GM18868 (cell line): ENCODE measurements at regions not wholly inside any gene's neighbourhood (a gene's known extent, or its start where the extent isn't known, plus 50 kb on each side); places are given as distances from the start of the nearest gene placed in this dataset.

Experiments
- ATAC-seq: cut with Tn5 transposase; IDR thresholded peaks from one replicate; pipeline ENCODE4 v1.9.1; 2021; ENCODE audit warnings: mild to moderate bottlenecking, moderate library complexity; ENCODE audit not compliant: unreplicated experiment

GRCh38 chr11:116230438-116230837 is 542.3 kb downstream of the BUD13 start:
- no peak for ATAC-seq

GRCh38 chr11:116229236-116229970 is 543.4 kb downstream of the BUD13 start:
- no peak for ATAC-seq

DNA sequence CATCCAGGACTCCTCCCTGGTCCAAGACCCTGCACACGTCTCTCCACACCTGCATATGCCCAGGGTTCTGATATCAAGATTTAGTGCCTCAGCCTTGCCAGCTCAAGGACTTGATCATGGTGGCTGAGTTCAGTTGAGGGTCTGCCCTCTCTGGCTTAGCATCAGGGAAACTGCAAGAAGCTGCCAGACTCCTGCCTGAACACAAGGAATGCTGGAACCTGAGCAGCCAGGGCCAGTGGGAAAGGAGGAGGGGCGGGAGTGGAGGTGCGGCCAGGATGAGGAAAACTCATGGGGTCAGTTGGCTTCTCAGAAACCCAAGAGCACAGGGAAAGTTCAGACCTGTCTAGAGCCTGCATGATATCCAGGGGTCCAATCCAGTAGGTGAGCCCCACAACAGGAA is 546.1 kb downstream of the BUD13 start:
- no peak for ATAC-seq

GRCh38 chr11:116225784-116226585 is 546.8 kb downstream of the BUD13 start:
- ATAC-seq: no peak

DNA sequence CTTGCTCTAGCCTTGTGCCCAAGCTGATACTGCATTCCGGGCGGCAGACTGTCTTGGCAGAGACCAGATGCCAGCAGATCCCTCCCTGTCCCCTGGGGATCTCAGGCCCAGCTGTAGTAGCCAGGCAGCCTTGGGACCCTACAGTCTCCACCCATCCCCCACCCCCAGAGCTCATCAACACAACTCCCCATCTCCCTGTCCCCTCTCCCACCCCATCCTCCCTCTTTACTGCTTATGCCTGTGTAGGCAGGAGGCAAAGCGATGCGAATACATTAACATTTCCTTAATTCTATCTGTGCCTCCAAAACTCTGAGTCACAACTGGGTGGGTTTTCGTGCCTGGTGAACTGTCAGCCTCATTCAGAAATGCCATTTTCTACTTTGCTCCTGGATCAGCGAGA is 547.6 kb downstream of the BUD13 start:
- no peak for ATAC-seq

DNA sequence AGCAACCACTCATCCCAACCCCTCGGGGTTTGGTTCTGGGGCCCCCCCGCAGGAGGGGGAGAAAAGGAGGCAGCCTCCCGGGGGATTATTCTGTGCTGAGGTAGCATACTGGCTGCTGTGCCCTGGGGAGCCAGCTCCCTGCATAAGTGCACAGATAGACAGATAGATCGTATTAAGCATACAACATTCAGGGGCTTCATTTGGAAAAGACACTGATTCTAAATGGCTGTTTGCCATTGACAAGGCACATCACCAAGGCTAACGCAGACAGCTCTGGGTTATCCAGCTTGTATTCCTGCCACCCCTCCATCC is 547.9 kb downstream of the BUD13 start:
- ATAC-seq: no peak

DNA sequence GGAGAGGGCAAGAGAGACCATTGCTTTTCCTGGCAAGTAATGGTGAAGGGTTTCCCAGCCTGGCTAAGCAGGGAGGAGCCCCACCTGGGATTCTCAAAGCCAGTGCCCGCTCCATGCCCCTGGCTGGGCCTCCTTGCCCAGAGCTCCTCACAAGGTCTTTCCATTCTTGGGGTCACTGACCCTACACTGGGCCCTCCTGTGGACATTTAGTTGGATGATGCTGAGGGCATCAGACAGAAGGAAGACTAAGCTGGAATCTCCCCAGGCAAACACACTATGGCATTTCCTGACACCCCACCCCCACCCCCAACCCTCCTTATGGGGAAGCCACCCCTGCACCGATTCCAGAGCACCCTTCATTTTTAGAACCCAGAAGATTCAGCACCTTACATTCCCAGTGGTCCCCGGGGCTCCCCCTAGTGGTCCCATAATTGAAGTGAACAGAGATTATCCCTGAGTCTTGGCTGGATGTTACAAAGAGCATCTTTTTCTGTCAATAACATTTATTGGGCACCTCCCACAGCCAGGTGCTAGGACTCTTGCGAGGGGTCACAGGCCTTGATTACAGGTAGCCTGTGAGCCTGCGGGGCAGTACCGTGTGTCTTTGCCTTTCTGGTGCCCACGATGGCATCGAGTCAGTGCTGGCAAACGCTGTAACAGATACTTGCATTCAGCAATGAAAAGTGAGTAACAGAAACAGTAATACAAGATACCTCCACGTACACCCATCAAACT is 548.5 kb downstream of the BUD13 start:
- no peak for ATAC-seq

DNA sequence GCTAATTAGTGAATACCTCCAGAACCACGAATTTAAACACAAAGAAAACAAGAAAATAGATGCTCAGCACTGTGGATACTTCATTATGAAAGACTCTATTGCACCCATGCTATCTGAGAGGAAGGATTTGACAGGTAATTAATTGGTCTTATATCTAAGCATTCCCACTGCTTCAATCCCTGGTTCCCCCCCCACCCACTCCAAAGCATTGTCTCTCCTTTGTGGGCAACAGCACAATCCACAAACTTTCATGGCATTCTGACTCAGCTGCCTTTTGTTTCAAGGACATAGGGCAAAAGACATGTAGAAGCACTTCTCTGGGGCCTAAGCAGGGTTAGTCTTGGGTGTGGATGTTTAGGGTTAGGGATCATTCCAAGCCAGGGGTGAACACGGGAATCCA is 551.4 kb downstream of the BUD13 start:
- no peak for ATAC-seq

DNA sequence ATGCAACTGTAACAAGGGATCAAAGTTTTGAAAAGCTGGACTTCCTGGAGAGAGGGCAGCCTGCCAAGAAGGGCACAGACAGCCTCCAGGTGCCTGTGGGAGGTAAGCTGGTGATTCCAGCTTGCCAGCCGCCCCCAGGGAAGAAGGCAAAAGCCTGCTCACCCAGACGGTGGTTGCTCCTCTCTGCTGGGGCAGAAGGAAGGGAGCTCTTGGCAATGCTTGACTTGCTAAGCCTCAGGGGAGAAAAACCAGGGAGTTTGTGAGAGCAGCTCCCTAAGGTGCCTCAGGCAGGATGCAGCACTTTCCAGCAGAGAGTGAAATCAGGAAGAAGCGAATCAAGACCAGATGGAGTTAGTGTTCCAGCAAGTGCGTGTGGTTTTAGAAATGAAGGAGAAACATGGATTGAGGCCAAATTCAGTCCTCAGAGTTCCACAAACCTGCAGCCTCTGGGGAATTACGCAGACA is 553.6 kb downstream of the BUD13 start:
- no peak for ATAC-seq

DNA sequence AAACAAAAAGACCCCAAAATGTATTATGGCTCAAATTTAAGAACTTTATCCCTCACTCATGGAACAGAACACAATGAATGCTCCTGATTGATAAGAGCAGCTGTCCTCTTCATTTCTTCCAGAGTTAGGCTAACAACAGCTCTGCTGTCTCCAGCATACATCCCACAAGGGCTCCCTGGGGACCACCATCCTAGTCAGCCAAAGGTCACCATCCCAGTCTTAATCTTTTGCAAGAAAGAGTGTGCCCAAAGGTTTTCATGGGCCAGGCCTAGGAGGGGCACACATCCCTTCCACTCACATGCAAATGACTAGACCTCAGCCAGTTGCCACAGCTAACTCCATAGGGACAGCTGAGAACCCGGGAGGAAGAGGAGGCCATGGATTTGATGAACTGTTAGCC is 555.3 kb downstream of the BUD13 start:
- no peak for ATAC-seq

- ATAC-seq: no peak
Measured at GRCh38 chr11:116217006-116217405, 555.8 kb downstream of the BUD13 start.

- ATAC-seq: no peak
Measured at GRCh38 chr11:116215471-116216113, 557.2 kb downstream of the BUD13 start.

DNA sequence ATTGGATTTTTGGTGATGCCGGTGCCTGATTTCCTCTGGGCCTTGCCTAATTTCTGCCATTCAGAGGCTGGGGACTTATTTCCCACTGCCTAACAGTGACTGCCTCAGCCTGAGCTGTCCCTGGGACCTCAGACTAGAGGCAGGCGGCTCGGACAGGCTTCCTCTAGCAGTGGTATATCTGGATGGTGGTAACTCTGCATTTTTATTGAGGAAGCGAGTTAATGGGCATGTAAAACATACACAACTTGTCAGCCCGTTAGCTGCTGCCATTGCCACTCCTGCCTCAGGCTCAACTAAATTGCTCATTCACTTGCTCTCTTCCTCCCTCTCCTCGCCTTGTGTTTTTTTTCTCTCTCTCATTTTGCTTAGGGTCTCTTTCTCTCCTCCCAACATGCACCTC is 561.6 kb downstream of the BUD13 start:
- no peak for ATAC-seq

GRCh38 chr11:116210663-116211062 is 562.1 kb downstream of the BUD13 start:
- ATAC-seq: no peak

DNA sequence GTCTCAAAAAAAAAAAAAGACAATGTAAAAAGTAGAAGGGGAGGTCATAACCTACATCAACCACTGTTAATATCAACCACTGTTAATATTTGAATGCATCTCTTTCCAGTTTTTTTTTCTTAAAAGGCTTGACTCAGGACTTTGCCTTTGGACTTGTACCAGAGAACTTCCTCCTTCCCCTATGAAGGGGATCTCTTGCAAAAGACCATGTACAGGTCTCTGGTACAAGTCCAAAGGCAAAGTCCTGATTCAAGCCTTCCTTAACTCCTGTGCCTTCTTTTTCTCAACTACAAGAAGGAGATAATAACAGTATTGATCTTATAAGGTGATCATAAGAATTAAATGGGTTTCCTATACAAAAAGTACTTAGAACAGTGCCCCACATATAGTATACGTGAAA is 563.5 kb downstream of the BUD13 start:
- ATAC-seq: no peak

- no peak for ATAC-seq
Measured at GRCh38 chr11:116207421-116208141, 565.2 kb downstream of the BUD13 start.

DNA sequence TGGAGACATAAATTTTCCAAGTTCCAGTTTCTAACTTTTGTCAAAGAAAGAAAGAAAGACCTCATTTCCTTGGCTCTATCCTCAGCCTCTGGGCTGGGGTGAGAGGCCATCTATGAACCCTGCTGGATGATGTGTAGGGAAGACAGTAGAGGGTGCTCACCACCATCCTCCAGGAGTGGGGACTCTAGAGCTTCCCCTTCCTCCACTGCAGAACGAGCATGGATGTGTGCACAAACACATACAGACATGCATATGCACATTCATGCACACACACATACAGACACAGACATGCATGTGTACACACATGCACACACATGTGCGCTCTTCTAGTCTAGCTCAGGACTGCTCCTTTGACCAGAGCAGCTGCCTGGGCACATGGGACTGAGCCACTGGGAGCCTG is 565.8 kb downstream of the BUD13 start:
- no peak for ATAC-seq

DNA sequence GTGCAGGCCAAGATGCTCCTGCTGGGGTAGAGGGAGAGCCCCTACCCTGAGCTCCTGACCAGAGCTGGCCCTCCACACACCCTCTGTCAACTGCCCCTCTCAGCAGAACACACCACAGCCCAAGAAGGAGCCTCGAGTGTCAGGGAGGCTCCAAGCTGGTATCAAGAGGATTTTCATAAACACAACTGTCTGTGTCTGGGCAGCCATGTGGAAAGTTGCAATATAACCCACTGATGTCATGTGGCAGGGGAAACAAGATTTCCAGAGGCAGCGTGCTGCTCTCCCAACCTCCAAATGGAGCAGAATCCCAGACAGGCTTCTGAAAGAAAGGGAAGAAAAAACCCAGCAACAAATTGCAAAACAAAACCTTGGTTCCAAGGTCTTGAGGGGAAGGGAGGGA is 569.9 kb downstream of the BUD13 start:
- ATAC-seq: no peak

DNA sequence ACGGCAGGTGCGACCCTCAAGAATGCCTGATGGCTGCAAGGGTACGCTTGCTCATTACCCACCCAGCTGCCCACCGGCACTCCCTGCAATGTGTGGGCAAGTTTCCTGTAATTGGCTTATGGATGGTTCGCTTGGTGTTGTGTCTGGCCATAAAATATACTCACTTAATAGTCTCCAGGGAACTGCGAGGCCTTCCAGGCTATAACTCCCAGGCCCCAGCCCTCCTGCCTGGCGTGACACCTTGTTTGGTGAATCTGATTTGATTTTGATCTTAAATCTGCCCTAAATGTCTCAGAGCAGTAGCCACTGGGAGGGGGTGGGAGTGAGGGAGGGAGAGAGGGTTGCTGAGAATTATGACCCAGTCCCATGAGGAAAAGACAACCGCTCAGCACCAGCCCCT is 572.2 kb downstream of the BUD13 start:
- no peak for ATAC-seq

GRCh38 chr11:116199182-116199581 is 573.6 kb downstream of the BUD13 start:
- no peak for ATAC-seq
